ENCODE measurements at regions not wholly inside any gene's neighbourhood (a gene's known extent, or its start where the extent isn't known, plus 50 kb on each side); places are given as distances from the start of the nearest gene placed in this dataset.

DNA sequence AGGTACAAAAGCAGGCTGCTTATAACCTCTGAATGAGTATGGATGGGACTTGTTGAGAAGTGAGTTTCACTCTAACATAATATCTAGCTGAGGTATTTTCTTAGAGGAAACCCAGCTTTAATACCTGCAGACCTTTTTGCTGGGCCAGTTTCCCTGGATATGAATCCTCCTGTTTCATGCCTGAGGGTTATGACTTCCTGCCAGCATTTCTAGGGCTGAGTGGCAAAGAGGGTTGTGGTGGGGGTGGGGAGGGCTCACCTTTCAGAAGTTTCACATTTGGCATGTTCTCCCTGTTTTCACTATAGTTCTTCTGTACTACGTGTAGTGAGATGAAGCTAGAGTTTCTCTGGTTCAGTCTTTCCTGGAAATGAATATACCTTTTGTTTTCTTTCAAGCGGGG lies 73.7 kb downstream of the LACC1 start:
- TF ChIP-seq GATA2 (IDR thresholded peaks at IDR 0.05; ENCODE audit: low read depth, low read length) (no peak), GATA3 (IDR thresholded peaks at IDR 0.05; ENCODE audit: low read depth, low read length) (no peak)
